GM12865 (cell line): ENCODE measurements at regions not wholly inside any gene's neighbourhood (a gene's known extent, or its start where the extent isn't known, plus 50 kb on each side); places are given as distances from the start of the nearest gene placed in this dataset.

ENCODE experiments used
- DNase-seq: peaks from one replicate; pipeline ENCODE4 v3.0.0; 2010; ENCODE audit warnings: low read depth
- H3K4me3 ChIP-seq: 2 replicates; pipeline ENCODE4 v1.5.1; 2011; ENCODE audit warnings: mild to moderate bottlenecking, low read depth, low read length, control low read depth
- TF ChIP-seq, protein P1 (sequence below): IDR thresholded peaks from 2 replicates; pipeline ENCODE4 v1.5.1; 2011; ENCODE audit warnings: low read length, control low read depth, low read depth, inconsistent platforms; ENCODE audit not compliant: insufficient read depth; ENCODE audit errors: missing control alignments

GRCh38 chr2:219724628-219725027, 97.2 kb downstream of the SLC4A3 start:
- TF ChIP-seq, protein P1, sequence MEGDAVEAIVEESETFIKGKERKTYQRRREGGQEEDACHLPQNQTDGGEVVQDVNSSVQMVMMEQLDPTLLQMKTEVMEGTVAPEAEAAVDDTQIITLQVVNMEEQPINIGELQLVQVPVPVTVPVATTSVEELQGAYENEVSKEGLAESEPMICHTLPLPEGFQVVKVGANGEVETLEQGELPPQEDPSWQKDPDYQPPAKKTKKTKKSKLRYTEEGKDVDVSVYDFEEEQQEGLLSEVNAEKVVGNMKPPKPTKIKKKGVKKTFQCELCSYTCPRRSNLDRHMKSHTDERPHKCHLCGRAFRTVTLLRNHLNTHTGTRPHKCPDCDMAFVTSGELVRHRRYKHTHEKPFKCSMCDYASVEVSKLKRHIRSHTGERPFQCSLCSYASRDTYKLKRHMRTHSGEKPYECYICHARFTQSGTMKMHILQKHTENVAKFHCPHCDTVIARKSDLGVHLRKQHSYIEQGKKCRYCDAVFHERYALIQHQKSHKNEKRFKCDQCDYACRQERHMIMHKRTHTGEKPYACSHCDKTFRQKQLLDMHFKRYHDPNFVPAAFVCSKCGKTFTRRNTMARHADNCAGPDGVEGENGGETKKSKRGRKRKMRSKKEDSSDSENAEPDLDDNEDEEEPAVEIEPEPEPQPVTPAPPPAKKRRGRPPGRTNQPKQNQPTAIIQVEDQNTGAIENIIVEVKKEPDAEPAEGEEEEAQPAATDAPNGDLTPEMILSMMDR: no peak
- DNase-seq: no peak
- no peak overlapping the region for H3K4me3 ChIP-seq

GRCh38 chr2:219726916-219727315, 99.5 kb downstream of the SLC4A3 start:
- H3K4me3 ChIP-seq: no peak overlapping the region
- DNase-seq: no peak
- TF ChIP-seq, protein P1: no peak

GRCh38 chr2:219727771-219728429, 100.5 kb downstream of the SLC4A3 start:
- no peak for DNase-seq
- TF ChIP-seq, protein P1: no peak

GRCh38 chr2:219728991-219729487, 101.6 kb downstream of the SLC4A3 start:
- TF ChIP-seq, protein P1: no peak
- DNase-seq: no peak
- no peak overlapping the region for H3K4me3 ChIP-seq

More at GRCh38 chr2:219727771-219728429, 100.5 kb downstream of the SLC4A3 start:
- H3K4me3 ChIP-seq: no peak overlapping the region

DNA sequence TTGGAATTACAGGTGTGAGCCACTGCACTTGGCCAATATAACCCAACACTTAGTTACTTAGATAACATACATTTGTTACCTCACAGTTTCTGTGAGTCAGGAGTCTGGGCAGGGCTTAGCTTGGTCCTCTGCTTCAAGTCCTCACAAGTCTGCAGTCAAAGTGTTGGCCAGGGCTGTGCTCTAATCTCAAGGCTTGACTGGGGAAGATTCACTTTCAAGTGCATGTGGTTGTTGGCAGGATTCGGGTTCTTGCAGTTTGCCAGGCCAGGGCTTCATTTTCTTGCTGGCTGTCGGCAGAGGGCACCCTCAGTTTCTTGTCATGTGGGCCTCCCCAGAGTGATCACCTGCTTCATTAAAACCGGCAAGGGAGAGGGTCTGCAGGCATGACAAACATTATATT, 103.7 kb downstream of the SLC4A3 start:
- TF ChIP-seq, protein P1: no peak
- no peak overlapping the region for H3K4me3 ChIP-seq
- no peak for DNase-seq

- TF ChIP-seq, protein P1: no peak
- DNase-seq: no peak
- no peak overlapping the region for H3K4me3 ChIP-seq
Observed at GRCh38 chr2:219733106-219733505, 105.7 kb downstream of the SLC4A3 start.

DNA sequence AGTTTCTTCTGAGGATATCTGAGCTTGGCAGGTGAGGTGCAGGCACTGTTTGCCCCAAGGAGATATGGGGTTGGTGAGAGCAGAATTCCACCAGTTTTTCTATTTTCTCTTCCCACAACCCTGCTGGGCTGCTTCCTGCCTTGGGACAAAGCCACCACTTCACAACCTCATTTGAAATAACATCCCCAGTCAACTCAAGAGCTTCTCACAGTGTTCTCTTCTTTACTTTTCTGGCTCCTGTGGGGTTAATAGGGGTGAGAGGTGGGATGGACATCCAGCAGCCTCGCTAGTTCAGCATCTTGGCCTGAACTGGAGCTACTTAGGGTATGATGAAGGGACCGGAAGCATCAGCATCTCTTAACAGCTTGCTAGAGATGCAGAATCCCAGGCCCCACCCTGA, 106.3 kb downstream of the SLC4A3 start:
- TF ChIP-seq, protein P1: no peak
- DNase-seq: no peak
- no peak overlapping the region for H3K4me3 ChIP-seq
